Hepatocyte (in vitro differentiated cells): ENCODE measurements at regions not wholly inside any gene's neighbourhood (a gene's known extent, or its start where the extent isn't known, plus 50 kb on each side); places are given as distances from the start of the nearest gene placed in this dataset.

Source experiments
- EZH2 ChIP-seq: fragments of 200-600 bp; sonication (generic); IDR thresholded peaks from 2 replicates; pipeline ENCODE4 v1.6.1; 2016; ENCODE audit warnings: antibody characterized with exemption, mild to moderate bottlenecking, borderline replicate concordance
- EZH2phosphoT487 ChIP-seq: fragments of 200-600 bp; sonication (generic); IDR thresholded peaks from one replicate; pipeline ENCODE4 v1.6.1; 2018; ENCODE audit warnings: antibody characterized with exemption, mild to moderate bottlenecking, low read depth, moderate library complexity; ENCODE audit not compliant: unreplicated experiment, severe bottlenecking
- TF ChIP-seq, protein P1 (sequence below): fragments of 200-600 bp; sonication (generic); IDR thresholded peaks from 2 replicates; pipeline ENCODE4 v1.5.1; 2016; ENCODE audit warnings: antibody characterized with exemption, mild to moderate bottlenecking; ENCODE audit not compliant: poor library complexity

DNA sequence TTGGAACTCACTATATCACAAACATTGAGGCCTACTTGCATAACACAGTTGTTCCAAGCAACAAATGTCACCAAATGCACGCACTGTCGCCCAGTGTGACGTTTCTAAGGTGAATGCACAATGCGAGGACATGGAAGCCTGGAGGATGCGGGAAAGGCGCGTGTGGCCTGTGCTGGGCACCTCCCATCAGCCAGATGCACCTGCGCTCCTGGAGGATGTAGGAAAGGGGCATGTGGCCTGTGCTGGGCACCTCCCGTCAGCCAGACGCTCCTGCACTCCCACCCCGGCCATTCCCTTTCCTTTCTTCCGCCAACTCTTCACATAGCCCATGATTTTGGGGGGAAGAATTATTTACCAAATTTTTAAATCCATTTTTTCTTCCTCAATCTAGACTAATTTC, 202.4 kb upstream of the SOX1 start:
- TF ChIP-seq, protein P1, sequence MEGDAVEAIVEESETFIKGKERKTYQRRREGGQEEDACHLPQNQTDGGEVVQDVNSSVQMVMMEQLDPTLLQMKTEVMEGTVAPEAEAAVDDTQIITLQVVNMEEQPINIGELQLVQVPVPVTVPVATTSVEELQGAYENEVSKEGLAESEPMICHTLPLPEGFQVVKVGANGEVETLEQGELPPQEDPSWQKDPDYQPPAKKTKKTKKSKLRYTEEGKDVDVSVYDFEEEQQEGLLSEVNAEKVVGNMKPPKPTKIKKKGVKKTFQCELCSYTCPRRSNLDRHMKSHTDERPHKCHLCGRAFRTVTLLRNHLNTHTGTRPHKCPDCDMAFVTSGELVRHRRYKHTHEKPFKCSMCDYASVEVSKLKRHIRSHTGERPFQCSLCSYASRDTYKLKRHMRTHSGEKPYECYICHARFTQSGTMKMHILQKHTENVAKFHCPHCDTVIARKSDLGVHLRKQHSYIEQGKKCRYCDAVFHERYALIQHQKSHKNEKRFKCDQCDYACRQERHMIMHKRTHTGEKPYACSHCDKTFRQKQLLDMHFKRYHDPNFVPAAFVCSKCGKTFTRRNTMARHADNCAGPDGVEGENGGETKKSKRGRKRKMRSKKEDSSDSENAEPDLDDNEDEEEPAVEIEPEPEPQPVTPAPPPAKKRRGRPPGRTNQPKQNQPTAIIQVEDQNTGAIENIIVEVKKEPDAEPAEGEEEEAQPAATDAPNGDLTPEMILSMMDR: no peak
- TF ChIP-seq EZH2phosphoT487: no peak
- no peak for TF ChIP-seq EZH2
